GM23338 (cell line): ENCODE measurements at regions not wholly inside any gene's neighbourhood (a gene's known extent, or its start where the extent isn't known, plus 50 kb on each side); places are given as distances from the start of the nearest gene placed in this dataset.

Source experiments
- ATAC-seq: fragments of 200-7000 bp; cut with Tn5 transposase; 3 replicates; pipeline ENCODE4 v1.9.1; 2020
- DNase-seq: peaks from one replicate; pipeline ENCODE4 v3.0.0-alpha.2; 2015; ENCODE audit warnings: low spot score
- H2AFZ ChIP-seq: fragments of 200-600 bp; sonication (generic); 2 replicates; pipeline ENCODE4 v1.8.0; 2016; ENCODE audit warnings: antibody characterized with exemption, mild to moderate bottlenecking, moderate library complexity
- H3F3A ChIP-seq: fragments of 200-600 bp; sonication (generic); replicated peaks from 2 replicates; pipeline ENCODE4 v1.8.0; 2017; ENCODE audit warnings: antibody characterized with exemption, mixed run types, low read depth
- H3K27ac ChIP-seq: fragments of 200-600 bp; sonication (generic); 2 replicates; pipeline ENCODE4 v1.6.1; 2016; ENCODE audit warnings: low read depth
- H3K27me3 ChIP-seq: fragments of 200-600 bp; sonication (generic); 2 replicates; pipeline ENCODE4 v1.8.0; 2016; ENCODE audit warnings: mild to moderate bottlenecking, mixed run types, moderate library complexity; ENCODE audit not compliant: insufficient read depth
- H3K36me3 ChIP-seq: fragments of 200-600 bp; sonication (generic); 2 replicates; pipeline ENCODE4 v1.8.0; 2016; ENCODE audit warnings: mild to moderate bottlenecking; ENCODE audit not compliant: insufficient read depth
- H3K4me1 ChIP-seq: fragments of 200-600 bp; sonication (generic); 2 replicates; pipeline ENCODE4 v1.8.0; 2016; ENCODE audit warnings: mild to moderate bottlenecking, moderate library complexity; ENCODE audit not compliant: insufficient read depth
- H3K4me2 ChIP-seq: fragments of 200-600 bp; sonication (generic); 2 replicates; pipeline ENCODE4 v1.7.1; 2017; ENCODE audit warnings: mixed run types
- H3K4me3 ChIP-seq: fragments of 200-600 bp; sonication (generic); 2 replicates; pipeline ENCODE4 v1.6.1; 2016; ENCODE audit warnings: mixed run types
- H3K79me2 ChIP-seq: fragments of 200-600 bp; sonication (generic); replicated peaks from 2 replicates; pipeline ENCODE4 v1.8.0; 2017; ENCODE audit warnings: mild to moderate bottlenecking; ENCODE audit not compliant: insufficient read depth
- H3K9me2 ChIP-seq: fragments of 200-600 bp; sonication (generic); 2 replicates; pipeline ENCODE4 v1.8.0; 2017; ENCODE audit not compliant: insufficient read depth
- H4K20me1 ChIP-seq: fragments of 200-600 bp; sonication (generic); replicated peaks from 2 replicates; pipeline ENCODE4 v1.8.0; 2017; ENCODE audit warnings: mild to moderate bottlenecking; ENCODE audit not compliant: insufficient read depth
- H3K27ac Mint-ChIP-seq: 2 replicates; pipeline ENCODE4 v1.8.0; 2020; ENCODE audit warnings: inconsistent platforms, mild to moderate bottlenecking, moderate library complexity, mixed read lengths
- H3K27me3 Mint-ChIP-seq: 3 replicates; pipeline ENCODE4 v1.8.0; 2022; ENCODE audit warnings: low read depth, mild to moderate bottlenecking, moderate library complexity, mixed read lengths, inconsistent platforms; ENCODE audit not compliant: insufficient read depth, poor library complexity
- H3K36me3 Mint-ChIP-seq: 3 replicates; pipeline ENCODE4 v1.8.0; 2021; ENCODE audit warnings: low read depth, mild to moderate bottlenecking, inconsistent platforms, moderate library complexity, mixed read lengths
- H3K4me1 Mint-ChIP-seq: 3 replicates; pipeline ENCODE4 v1.8.0; 2020; ENCODE audit warnings: mild to moderate bottlenecking, inconsistent platforms, mixed read lengths
- H3K4me3 Mint-ChIP-seq: 3 replicates; pipeline ENCODE4 v1.8.0; 2021; ENCODE audit warnings: moderate library complexity, mild to moderate bottlenecking, inconsistent platforms, mixed read lengths
- H3K9me3 Mint-ChIP-seq: 3 replicates; pipeline ENCODE4 v1.8.0; 2020; ENCODE audit warnings: moderate library complexity, mild to moderate bottlenecking, inconsistent platforms, mixed read lengths
- CREB1 ChIP-seq: fragments of 250-450 bp; sonication (Bioruptor Pico); IDR thresholded peaks from 2 replicates; pipeline ENCODE4 v1.5.0; 2020; ENCODE audit warnings: low read depth, mild to moderate bottlenecking, moderate library complexity
- EZH2 ChIP-seq: fragments of 200-600 bp; sonication (generic); IDR thresholded peaks from one replicate; pipeline ENCODE4 v1.8.0; 2017; ENCODE audit warnings: antibody characterized with exemption, mild to moderate bottlenecking, low read depth; ENCODE audit not compliant: unreplicated experiment
- EZH2phosphoT487 ChIP-seq: fragments of 200-600 bp; sonication (generic); IDR thresholded peaks from one replicate; pipeline ENCODE4 v1.8.1; 2018; ENCODE audit warnings: antibody characterized with exemption; ENCODE audit not compliant: unreplicated experiment
- JUNB ChIP-seq: IDR thresholded peaks from one replicate; pipeline ENCODE4 v1.6.1; 2016; ENCODE audit warnings: antibody characterized with exemption; ENCODE audit not compliant: unreplicated experiment
- POLR2AphosphoS5 ChIP-seq: IDR thresholded peaks from 2 replicates; pipeline ENCODE4 v1.6.1; 2016; ENCODE audit warnings: antibody characterized with exemption, low read depth
- STAT1 ChIP-seq: IDR thresholded peaks from one replicate; pipeline ENCODE4 v1.6.1; 2016; ENCODE audit warnings: antibody characterized with exemption; ENCODE audit not compliant: unreplicated experiment
- ZNF114 ChIP-seq: fragments of 250-450 bp; sonication (Bioruptor Pico); IDR thresholded peaks from 2 replicates; pipeline ENCODE4 v1.5.0; 2020; ENCODE audit warnings: mild to moderate bottlenecking, moderate library complexity
- ZNF331 ChIP-seq: fragments of 250-450 bp; sonication (Bioruptor Pico); IDR thresholded peaks from 2 replicates; pipeline ENCODE4 v1.5.0; 2020; ENCODE audit warnings: low read depth, mild to moderate bottlenecking, moderate library complexity
- TF ChIP-seq, protein P1 (sequence below), 2 experiments: fragments of 200-600 bp in 1 of 2; sonication (generic) in 1 of 2; conservative IDR thresholded peaks; 2 replicates each; pipeline versions ENCODE4 v1.5.1 to v1.6.1; 2016 to 2017; ENCODE audit warnings: antibody characterized with exemption in 2 of 2, low read depth in 2 of 2, mild to moderate bottlenecking in 2 of 2, moderate library complexity in 1 of 2
- TF ChIP-seq, protein P2 (sequence below): fragments of 250-450 bp; sonication (Bioruptor Pico); IDR thresholded peaks from 2 replicates; pipeline ENCODE4 v1.5.0; 2020; ENCODE audit warnings: mild to moderate bottlenecking, moderate library complexity
- TF ChIP-seq, protein P3 (sequence below): IDR thresholded peaks from 2 replicates; pipeline ENCODE4 v1.6.1; 2016; ENCODE audit warnings: antibody characterized with exemption

DNA sequence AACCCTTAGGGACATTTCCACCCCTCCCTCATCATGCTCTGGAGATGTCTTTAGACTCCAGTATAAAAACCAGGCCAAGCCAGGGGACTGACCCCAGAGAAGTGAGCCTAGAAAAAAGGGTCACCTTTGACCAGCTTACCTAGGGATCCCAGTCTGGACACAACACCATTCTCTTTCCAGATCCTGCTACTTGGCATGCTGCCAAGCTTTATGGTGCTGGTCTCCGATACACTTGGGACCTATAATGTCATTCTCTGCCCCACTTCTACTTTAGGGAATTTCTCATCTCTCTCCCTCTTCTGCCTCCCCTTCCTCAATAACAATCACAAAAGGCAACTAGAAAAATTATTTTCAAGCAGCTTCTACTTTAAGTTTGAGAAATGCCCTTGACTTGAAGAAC is 124.4 kb downstream of the LRRN1 start:
- Mint-ChIP-seq H3K27ac (no peak overlapping the region), H3K36me3 (peaks cover 3% of the 10 kb centered on the region; the same call in 2 of the 3 replicates), H3K27me3 (no peaks in the 10 kb centered on the region), H3K4me1 (peaks cover 7% of the 10 kb centered on the region), H3K4me3 (no peak overlapping the region), H3K9me3 (peaks cover 57% of the 10 kb centered on the region)
- no peak overlapping the region for H3K4me2 ChIP-seq
- DNase-seq (no peak), ATAC-seq (no peak)
- no peaks in the 10 kb centered on the region for H3K27me3 ChIP-seq
- TF ChIP-seq ZNF331 (CRISPR knock-in tag) (no peak), CREB1 (CRISPR knock-in tag) (no peak), POLR2AphosphoS5 (no peak), EZH2phosphoT487 (no peak), STAT1 (no peak), JUNB (no peak), EZH2 (no peak), ZNF114 (CRISPR knock-in tag) (no peak)
- TF ChIP-seq, protein P1, sequence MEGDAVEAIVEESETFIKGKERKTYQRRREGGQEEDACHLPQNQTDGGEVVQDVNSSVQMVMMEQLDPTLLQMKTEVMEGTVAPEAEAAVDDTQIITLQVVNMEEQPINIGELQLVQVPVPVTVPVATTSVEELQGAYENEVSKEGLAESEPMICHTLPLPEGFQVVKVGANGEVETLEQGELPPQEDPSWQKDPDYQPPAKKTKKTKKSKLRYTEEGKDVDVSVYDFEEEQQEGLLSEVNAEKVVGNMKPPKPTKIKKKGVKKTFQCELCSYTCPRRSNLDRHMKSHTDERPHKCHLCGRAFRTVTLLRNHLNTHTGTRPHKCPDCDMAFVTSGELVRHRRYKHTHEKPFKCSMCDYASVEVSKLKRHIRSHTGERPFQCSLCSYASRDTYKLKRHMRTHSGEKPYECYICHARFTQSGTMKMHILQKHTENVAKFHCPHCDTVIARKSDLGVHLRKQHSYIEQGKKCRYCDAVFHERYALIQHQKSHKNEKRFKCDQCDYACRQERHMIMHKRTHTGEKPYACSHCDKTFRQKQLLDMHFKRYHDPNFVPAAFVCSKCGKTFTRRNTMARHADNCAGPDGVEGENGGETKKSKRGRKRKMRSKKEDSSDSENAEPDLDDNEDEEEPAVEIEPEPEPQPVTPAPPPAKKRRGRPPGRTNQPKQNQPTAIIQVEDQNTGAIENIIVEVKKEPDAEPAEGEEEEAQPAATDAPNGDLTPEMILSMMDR (conservative IDR thresholded peaks at IDR 0.05; ENCODE audit: low read depth in 2 of 2): no peak
- TF ChIP-seq, protein P2, sequence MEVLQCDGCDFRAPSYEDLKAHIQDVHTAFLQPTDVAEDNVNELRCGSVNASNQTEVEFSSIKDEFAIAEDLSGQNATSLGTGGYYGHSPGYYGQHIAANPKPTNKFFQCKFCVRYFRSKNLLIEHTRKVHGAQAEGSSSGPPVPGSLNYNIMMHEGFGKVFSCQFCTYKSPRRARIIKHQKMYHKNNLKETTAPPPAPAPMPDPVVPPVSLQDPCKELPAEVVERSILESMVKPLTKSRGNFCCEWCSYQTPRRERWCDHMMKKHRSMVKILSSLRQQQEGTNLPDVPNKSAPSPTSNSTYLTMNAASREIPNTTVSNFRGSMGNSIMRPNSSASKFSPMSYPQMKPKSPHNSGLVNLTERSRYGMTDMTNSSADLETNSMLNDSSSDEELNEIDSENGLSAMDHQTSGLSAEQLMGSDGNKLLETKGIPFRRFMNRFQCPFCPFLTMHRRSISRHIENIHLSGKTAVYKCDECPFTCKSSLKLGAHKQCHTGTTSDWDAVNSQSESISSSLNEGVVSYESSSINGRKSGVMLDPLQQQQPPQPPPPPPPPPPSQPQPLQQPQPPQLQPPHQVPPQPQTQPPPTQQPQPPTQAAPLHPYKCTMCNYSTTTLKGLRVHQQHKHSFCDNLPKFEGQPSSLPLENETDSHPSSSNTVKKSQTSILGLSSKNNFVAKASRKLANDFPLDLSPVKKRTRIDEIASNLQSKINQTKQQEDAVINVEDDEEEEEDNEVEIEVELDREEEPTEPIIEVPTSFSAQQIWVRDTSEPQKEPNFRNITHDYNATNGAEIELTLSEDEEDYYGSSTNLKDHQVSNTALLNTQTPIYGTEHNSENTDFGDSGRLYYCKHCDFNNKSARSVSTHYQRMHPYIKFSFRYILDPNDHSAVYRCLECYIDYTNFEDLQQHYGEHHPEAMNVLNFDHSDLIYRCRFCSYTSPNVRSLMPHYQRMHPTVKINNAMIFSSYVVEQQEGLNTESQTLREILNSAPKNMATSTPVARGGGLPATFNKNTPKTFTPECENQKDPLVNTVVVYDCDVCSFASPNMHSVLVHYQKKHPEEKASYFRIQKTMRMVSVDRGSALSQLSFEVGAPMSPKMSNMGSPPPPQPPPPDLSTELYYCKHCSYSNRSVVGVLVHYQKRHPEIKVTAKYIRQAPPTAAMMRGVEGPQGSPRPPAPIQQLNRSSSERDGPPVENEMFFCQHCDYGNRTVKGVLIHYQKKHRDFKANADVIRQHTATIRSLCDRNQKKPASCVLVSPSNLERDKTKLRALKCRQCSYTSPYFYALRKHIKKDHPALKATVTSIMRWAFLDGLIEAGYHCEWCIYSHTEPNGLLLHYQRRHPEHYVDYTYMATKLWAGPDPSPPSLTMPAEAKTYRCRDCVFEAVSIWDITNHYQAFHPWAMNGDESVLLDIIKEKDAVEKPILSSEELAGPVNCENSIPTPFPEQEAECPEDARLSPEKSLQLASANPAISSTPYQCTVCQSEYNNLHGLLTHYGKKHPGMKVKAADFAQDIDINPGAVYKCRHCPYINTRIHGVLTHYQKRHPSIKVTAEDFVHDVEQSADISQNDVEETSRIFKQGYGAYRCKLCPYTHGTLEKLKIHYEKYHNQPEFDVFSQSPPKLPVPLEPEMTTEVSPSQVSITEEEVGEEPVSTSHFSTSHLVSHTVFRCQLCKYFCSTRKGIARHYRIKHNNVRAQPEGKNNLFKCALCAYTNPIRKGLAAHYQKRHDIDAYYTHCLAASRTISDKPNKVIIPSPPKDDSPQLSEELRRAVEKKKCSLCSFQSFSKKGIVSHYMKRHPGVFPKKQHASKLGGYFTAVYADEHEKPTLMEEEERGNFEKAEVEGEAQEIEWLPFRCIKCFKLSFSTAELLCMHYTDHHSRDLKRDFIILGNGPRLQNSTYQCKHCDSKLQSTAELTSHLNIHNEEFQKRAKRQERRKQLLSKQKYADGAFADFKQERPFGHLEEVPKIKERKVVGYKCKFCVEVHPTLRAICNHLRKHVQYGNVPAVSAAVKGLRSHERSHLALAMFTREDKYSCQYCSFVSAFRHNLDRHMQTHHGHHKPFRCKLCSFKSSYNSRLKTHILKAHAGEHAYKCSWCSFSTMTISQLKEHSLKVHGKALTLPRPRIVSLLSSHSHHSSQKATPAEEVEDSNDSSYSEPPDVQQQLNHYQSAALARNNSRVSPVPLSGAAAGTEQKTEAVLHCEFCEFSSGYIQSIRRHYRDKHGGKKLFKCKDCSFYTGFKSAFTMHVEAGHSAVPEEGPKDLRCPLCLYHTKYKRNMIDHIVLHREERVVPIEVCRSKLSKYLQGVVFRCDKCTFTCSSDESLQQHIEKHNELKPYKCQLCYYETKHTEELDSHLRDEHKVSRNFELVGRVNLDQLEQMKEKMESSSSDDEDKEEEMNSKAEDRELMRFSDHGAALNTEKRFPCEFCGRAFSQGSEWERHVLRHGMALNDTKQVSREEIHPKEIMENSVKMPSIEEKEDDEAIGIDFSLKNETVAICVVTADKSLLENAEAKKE (CRISPR knock-in tag): no peak
- TF ChIP-seq, protein P3, sequence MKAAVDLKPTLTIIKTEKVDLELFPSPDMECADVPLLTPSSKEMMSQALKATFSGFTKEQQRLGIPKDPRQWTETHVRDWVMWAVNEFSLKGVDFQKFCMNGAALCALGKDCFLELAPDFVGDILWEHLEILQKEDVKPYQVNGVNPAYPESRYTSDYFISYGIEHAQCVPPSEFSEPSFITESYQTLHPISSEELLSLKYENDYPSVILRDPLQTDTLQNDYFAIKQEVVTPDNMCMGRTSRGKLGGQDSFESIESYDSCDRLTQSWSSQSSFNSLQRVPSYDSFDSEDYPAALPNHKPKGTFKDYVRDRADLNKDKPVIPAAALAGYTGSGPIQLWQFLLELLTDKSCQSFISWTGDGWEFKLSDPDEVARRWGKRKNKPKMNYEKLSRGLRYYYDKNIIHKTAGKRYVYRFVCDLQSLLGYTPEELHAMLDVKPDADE: no peak
- peaks cover 15% of the 10 kb centered on the region for H3K4me1 ChIP-seq
- no peak overlapping the region for H2AFZ ChIP-seq
- H3F3A ChIP-seq: no peaks in the 10 kb centered on the region
- no peaks in the 10 kb centered on the region for H3K9me2 ChIP-seq
- no peak overlapping the region for H3K4me3 ChIP-seq
- H3K27ac ChIP-seq: no peak overlapping the region
- no peaks in the 10 kb centered on the region for H4K20me1 ChIP-seq
- H3K79me2 ChIP-seq: no peaks in the 10 kb centered on the region
- no peaks in the 10 kb centered on the region for H3K36me3 ChIP-seq
